NCI-H2029 (cell line): ENCODE measurements at regions not wholly inside any gene's neighbourhood (a gene's known extent, or its start where the extent isn't known, plus 50 kb on each side); places are given as distances from the start of the nearest gene placed in this dataset.

Source experiments
- DNase-seq: peaks from one replicate; lab custom pipeline; 2025; lab: John Stamatoyannopoulos, UW

DNA sequence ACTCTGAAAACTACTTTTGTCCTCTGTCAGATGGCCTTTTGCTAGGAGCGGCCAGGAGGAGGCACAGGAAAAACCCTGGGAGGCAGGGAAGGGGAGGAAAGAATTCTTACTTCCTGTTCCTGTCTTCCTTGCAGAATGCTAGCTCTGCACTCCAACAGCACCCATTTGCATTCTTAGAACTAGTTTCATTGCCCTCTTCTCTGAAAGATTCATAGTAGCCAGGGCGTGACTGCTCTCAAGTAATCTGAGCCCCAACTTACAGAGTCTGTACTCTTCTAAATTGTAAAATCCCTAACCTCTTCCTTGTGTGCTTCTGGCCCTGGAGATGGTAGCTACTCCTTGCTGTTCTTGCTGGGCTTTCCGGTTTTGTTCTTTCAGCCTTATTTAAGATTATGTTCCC, 75.3 kb upstream of the STEAP1 start:
- no peak for DNase-seq

- DNase-seq = no peak
Measured at GRCh38 chr7:90081621-90082020, 72.6 kb upstream of the STEAP1 start.

DNA sequence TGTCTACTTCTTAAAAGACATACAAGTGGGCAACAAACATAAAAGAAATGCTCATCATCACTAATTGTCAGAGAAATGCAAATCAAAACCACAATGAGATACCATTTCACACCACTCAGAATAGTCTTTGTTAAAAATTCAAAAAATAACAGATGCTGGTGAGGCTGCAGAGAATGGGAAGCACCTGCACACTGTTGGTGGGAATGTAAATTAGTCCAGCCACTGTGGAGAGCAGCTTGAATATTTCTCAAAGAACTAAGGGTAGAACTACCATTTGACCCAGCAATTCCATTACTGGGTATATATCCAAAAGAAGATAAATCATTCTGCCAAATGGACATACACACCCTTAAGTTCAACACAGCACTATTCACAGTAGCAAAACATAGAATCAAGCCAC, 61.8 kb upstream of the STEAP1 start:
- no peak for DNase-seq

- no peak for DNase-seq
Measured at GRCh38 chr7:90094030-90094429, 60.2 kb upstream of the STEAP1 start.
